WTC11 (cell line): ENCODE measurements at regions not wholly inside any gene's neighbourhood (a gene's known extent, or its start where the extent isn't known, plus 50 kb on each side); places are given as distances from the start of the nearest gene placed in this dataset.

ENCODE experiments used
- ATAC-seq: fragments of 200-7000 bp; cut with Tn5 transposase; 2 replicates; pipeline ENCODE4 v1.10.0; 2021; ENCODE audit warnings: mild to moderate bottlenecking, moderate library complexity
- CTCF ChIA-PET: fragments of 300-600 bp; sonication (Branson Sonifier 250); formaldehyde crosslinking; loops from one replicate; lab custom pipeline; 2021; ENCODE audit warnings: antibody characterized with exemption; lab: Charles Lee
- POLR2A ChIA-PET: fragments of 350-600 bp; sonication (Branson Sonifier 250); formaldehyde crosslinking; loops from one replicate; lab custom pipeline; 2021; ENCODE audit warnings: antibody characterized with exemption; lab: Charles Lee
- DNase-seq: peaks from one replicate; pipeline ENCODE4 v3.0.0; 2021; ENCODE audit warnings: low spot score
- H3K27ac Mint-ChIP-seq: 2 replicates; pipeline ENCODE4 v1.8.0; 2021; ENCODE audit warnings: mixed read lengths
- H3K27me3 Mint-ChIP-seq: 2 replicates; pipeline ENCODE4 v1.8.0; 2021; ENCODE audit warnings: low read depth, mild to moderate bottlenecking, moderate library complexity, mixed read lengths
- H3K36me3 Mint-ChIP-seq: 2 replicates; pipeline ENCODE4 v1.8.0; 2021; ENCODE audit warnings: mixed read lengths
- H3K4me1 Mint-ChIP-seq: 2 replicates; pipeline ENCODE4 v1.8.0; 2022; ENCODE audit warnings: mixed read lengths
- H3K4me3 Mint-ChIP-seq: 2 replicates; pipeline ENCODE4 v1.8.0; 2021; ENCODE audit warnings: mild to moderate bottlenecking, moderate library complexity, mixed read lengths
- H3K9me3 Mint-ChIP-seq: 2 replicates; pipeline ENCODE4 v1.8.0; 2021; ENCODE audit warnings: mixed read lengths
- ETV6 ChIP-seq: sonication (generic); formaldehyde crosslinking; IDR thresholded peaks from 2 replicates; pipeline ENCODE4 v1.8.1; 2022; ENCODE audit warnings: mild to moderate bottlenecking, missing genetic modification reagents
- GTF2I ChIP-seq: fragments of 250-450 bp; sonication (Bioruptor Pico); conservative IDR thresholded peaks from 2 replicates; pipeline ENCODE4 v1.4.0; 2021; ENCODE audit warnings: mild to moderate bottlenecking
- MAX ChIP-seq: sonication (generic); formaldehyde crosslinking; IDR thresholded peaks from 2 replicates; pipeline ENCODE4 v1.8.0; 2022; ENCODE audit warnings: mild to moderate bottlenecking, missing genetic modification reagents
- NFATC4 ChIP-seq: fragments of 250-450 bp; sonication (Bioruptor Pico); IDR thresholded peaks from 2 replicates; pipeline ENCODE4 v1.9.0; 2021; ENCODE audit warnings: mild to moderate bottlenecking
- PRRX2 ChIP-seq: fragments of 250-450 bp; sonication (Bioruptor Pico); IDR thresholded peaks from 2 replicates; pipeline ENCODE4 v1.8.0; 2021; ENCODE audit warnings: mild to moderate bottlenecking
- STAT6 ChIP-seq: sonication (generic); formaldehyde crosslinking; conservative IDR thresholded peaks from 2 replicates; pipeline ENCODE4 v1.8.1; 2023; ENCODE audit warnings: mild to moderate bottlenecking, low read depth, missing genetic modification reagents, moderate library complexity
- ZNF121 ChIP-seq: sonication (generic); formaldehyde crosslinking; IDR thresholded peaks from 2 replicates; pipeline ENCODE4 v1.8.0; 2023; ENCODE audit warnings: missing genetic modification reagents
- ZNF138 ChIP-seq: sonication (generic); formaldehyde crosslinking; conservative IDR thresholded peaks from 2 replicates; pipeline ENCODE4 v1.8.1; 2022; ENCODE audit warnings: mild to moderate bottlenecking, moderate library complexity, missing genetic modification reagents
- ZNF219 ChIP-seq: sonication (generic); formaldehyde crosslinking; IDR thresholded peaks from 2 replicates; pipeline ENCODE4 v1.8.0; 2023; ENCODE audit warnings: missing genetic modification reagents, mild to moderate bottlenecking, borderline replicate concordance
- ZNF232 ChIP-seq: sonication (generic); formaldehyde crosslinking; IDR thresholded peaks from 2 replicates; pipeline ENCODE4 v1.8.0; 2022; ENCODE audit warnings: mild to moderate bottlenecking, missing genetic modification reagents
- ZNF317 ChIP-seq: sonication (generic); formaldehyde crosslinking; IDR thresholded peaks from 2 replicates; pipeline ENCODE4 v1.8.1; 2023; ENCODE audit warnings: low read depth, mild to moderate bottlenecking, moderate library complexity, missing genetic modification reagents, borderline replicate concordance
- ZNF425 ChIP-seq: fragments of 250-450 bp; sonication (Bioruptor Pico); conservative IDR thresholded peaks from 2 replicates; pipeline ENCODE4 v1.9.0; 2021; ENCODE audit warnings: mild to moderate bottlenecking
- TF ChIP-seq, protein P1 (sequence below): fragments of 250-450 bp; sonication (Bioruptor Pico); IDR thresholded peaks from 2 replicates; pipeline ENCODE4 v1.8.0; 2021; ENCODE audit warnings: mild to moderate bottlenecking

GRCh38 chr20:59403962-59404314 is 103.5 kb downstream of the EDN3 start:
- peaks cover 2% of the 10 kb centered on the region for H3K36me3 Mint-ChIP-seq
- CTCF ChIA-PET, result interaction anchor here (0.6 to 2.7 kb wide), 51 partner anchors 9 to 755 kb away, joined by 3 to 22 read pairs (median 4); partner anchors contain the start of genes ATP5F1E and PRELID3B
- H3K27ac Mint-ChIP-seq, result no peak overlapping the region

DNA sequence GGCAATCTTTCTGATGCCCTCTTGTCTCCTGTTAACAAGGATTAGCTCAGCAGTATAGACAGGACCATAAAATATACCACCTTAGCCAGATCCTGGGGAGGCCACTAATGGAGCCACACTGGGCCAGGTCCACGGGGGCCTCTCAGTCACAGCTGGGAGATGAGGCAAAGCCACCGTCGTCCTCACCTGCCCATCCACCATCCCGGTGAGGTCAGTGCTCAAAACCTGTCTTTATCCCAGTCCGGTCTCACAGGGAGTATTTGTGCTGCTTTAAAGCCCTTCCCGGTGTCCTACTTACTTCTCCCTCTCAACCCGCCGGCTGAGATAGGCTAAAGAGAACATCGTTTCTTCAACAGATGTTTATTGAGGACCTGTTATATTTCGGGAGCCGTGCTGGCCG is 104.3 kb downstream of the EDN3 start:
- ChIA-PET CTCF (interaction anchor here (0.9 to 2.7 kb wide), 26 partner anchors 8 to 534 kb away, joined by 3 to 22 read pairs (median 4); partner anchors contain the start of gene PRELID3B), POLR2A (no interaction called here)
- Mint-ChIP-seq H3K36me3 (peaks cover 4% of the 10 kb centered on the region), H3K27ac (no peak overlapping the region), H3K27me3 (peaks cover 12% of the 10 kb centered on the region), H3K4me3 (no peak overlapping the region), H3K4me1 (peaks cover 16% of the 10 kb centered on the region), H3K9me3 (peaks cover 6% of the 10 kb centered on the region)
- TF ChIP-seq ZNF425 (no peak), ZNF317 (CRISPR knock-in tag) (no peak), ZNF232 (no peak), ZNF219 (CRISPR knock-in tag) (no peak), STAT6 (CRISPR knock-in tag) (no peak), ZNF138 (CRISPR knock-in tag) (no peak)
- TF ChIP-seq, protein P1, sequence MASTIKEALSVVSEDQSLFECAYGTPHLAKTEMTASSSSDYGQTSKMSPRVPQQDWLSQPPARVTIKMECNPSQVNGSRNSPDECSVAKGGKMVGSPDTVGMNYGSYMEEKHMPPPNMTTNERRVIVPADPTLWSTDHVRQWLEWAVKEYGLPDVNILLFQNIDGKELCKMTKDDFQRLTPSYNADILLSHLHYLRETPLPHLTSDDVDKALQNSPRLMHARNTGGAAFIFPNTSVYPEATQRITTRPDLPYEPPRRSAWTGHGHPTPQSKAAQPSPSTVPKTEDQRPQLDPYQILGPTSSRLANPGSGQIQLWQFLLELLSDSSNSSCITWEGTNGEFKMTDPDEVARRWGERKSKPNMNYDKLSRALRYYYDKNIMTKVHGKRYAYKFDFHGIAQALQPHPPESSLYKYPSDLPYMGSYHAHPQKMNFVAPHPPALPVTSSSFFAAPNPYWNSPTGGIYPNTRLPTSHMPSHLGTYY, result no peak
- ATAC-seq (no peak), DNase-seq (no peak)

More at GRCh38 chr20:59403962-59404314, 103.5 kb downstream of the EDN3 start:
- TF ChIP-seq PRRX2 (CRISPR knock-in tag) (no peak), MAX (peak; percentile 5; the same call in 1 of the 2 replicates), ZNF121 (no peak), NFATC4 (CRISPR knock-in tag) (no peak), ETV6 (0 out of 2 replicates have a peak, but pooled peaks have one; percentile 2), ZNF425 (no peak), GTF2I (CRISPR knock-in tag) (no peak)
- TF ChIP-seq, protein P1, result no peak
- Mint-ChIP-seq H3K4me3 (peak overlapping the region; percentile 58), H3K9me3 (peaks cover 3% of the 10 kb centered on the region), H3K4me1 (peaks cover 16% of the 10 kb centered on the region), H3K27me3 (peaks cover 12% of the 10 kb centered on the region)
- POLR2A ChIA-PET, result no interaction called here
- DNase-seq, result no peak
- no peak for ATAC-seq
